ENCODE measurements at regions not wholly inside any gene's neighbourhood (a gene's known extent, or its start where the extent isn't known, plus 50 kb on each side); places are given as distances from the start of the nearest gene placed in this dataset.

GRCh38 chr5:89327608-89328007, 444.6 kb upstream of the MEF2C start:
- Histone ChIP-seq H4K20me1 (ENCODE audit: insufficient read depth, low read length) (no peaks in the 10 kb centered on the region), H3K27me3 (ENCODE audit: control insufficient read depth, insufficient read depth, low read length) (no peaks in the 10 kb centered on the region), H3K9me1 (ENCODE audit: insufficient read depth, low read length) (no peaks in the 10 kb centered on the region), H3K27ac (ENCODE audit: insufficient read depth, low read length) (no peak overlapping the region), H2BK20ac (ENCODE audit: low read depth, low read length) (no peak overlapping the region), H3K4ac (ENCODE audit: low read depth, low read length) (no peak overlapping the region), H3K36me3 (ENCODE audit: control insufficient read depth, insufficient read depth, low read length) (no peaks in the 10 kb centered on the region), H2AK9ac (replicated peaks; ENCODE audit: low read depth, low read length, poor library complexity) (no peak overlapping the region), H3K4me2 (ENCODE audit: low read depth, low read length) (no peak overlapping the region), H4K8ac (ENCODE audit: low read depth in 2 of 2, low read length in 2 of 2) (no peak overlapping the region), H3K79me1 (ENCODE audit: low read depth in 1 of 2, low read length in 2 of 2) (no peaks in the 10 kb centered on the region), H2BK15ac (ENCODE audit: low read depth, low read length) (no peak overlapping the region), H2BK120ac (ENCODE audit: low read depth, low read length) (no peak overlapping the region), H3K9me3 (ENCODE audit: control insufficient read depth, insufficient read depth, low read length) (no peaks in the 10 kb centered on the region), H4K91ac (ENCODE audit: insufficient read depth, low read depth, low read length) (no peak overlapping the region), H2BK5ac (ENCODE audit: low read depth, low read length, poor library complexity, severe bottlenecking) (no peak overlapping the region), H2AK5ac (ENCODE audit: low read depth, low read length) (no peak overlapping the region), H4K5ac (ENCODE audit: low read depth, low read length) (no peak overlapping the region), H3K4me1 (ENCODE audit: control insufficient read depth, insufficient read depth, low read length) (no peaks in the 10 kb centered on the region), H3K4me3 (ENCODE audit: insufficient read depth, low read depth, low read length) (no peak overlapping the region), H2AFZ (replicated peaks; ENCODE audit: low read length, poor library complexity) (no peak overlapping the region), H3K18ac (ENCODE audit: low read depth, low read length) (no peak overlapping the region), H3K9ac (ENCODE audit: low read depth, low read length) (no peak overlapping the region), H3K14ac (replicated peaks; ENCODE audit: low read depth, low read length) (no peak overlapping the region), H3K23ac (ENCODE audit: low read depth, low read length) (no peak overlapping the region), H3K56ac (ENCODE audit: extremely low read depth, insufficient read depth, low read length) (no peak overlapping the region)
- in situ Hi-C loops (cut with MboI; ENCODE audit: low sequenced_read_pairs) (no loop called here), dilution Hi-C loops (cut with HindIII; ENCODE audit: low sequenced_read_pairs, unreplicated experiment) (no loop called here), intact Hi-C loops (cut with micrococcal nuclease) (no loop called here)
- POLR2A ChIA-PET (ENCODE audit: unreplicated experiment), result no interaction called here
- CTCF ChIA-PET, result no interaction called here
- BruUV-seq (replicated peaks), result no TSS peak
- no peak for TF ChIP-seq MXI1 (IDR thresholded peaks at IDR 0.05; ENCODE audit: borderline replicate concordance, low read depth, low read length)
- no peak for TF ChIP-seq CTCF (conservative IDR thresholded peaks at IDR 0.05; ENCODE audit: low read depth, low read length)
- no peak for TF ChIP-seq RCOR1 (IDR thresholded peaks at IDR 0.05; ENCODE audit: insufficient replicate concordance, low read length)
- TF ChIP-seq FOS (IDR thresholded peaks at IDR 0.05; ENCODE audit: low read depth, low read length), result no peak
- TF ChIP-seq MAFK (IDR thresholded peaks at IDR 0.05; ENCODE audit: low read depth, low read length), result no peak
- no peak for TF ChIP-seq RAD21 (IDR thresholded peaks at IDR 0.05; ENCODE audit: low read length)
- TF ChIP-seq NFE2L2 (IDR thresholded peaks at IDR 0.05; ENCODE audit: low read depth, low read length), result no peak
- TF ChIP-seq MAZ (IDR thresholded peaks at IDR 0.05; ENCODE audit: borderline replicate concordance, low read depth, low read length), result no peak
- TF ChIP-seq USF2 (IDR thresholded peaks at IDR 0.05; ENCODE audit: low read depth, low read length), result no peak
- TF ChIP-seq SMC3 (IDR thresholded peaks at IDR 0.05; ENCODE audit: low read depth, low read length), result no peak
- TF ChIP-seq RFX5 (IDR thresholded peaks at IDR 0.05; ENCODE audit: low read depth, low read length), result no peak
- TF ChIP-seq ELK1 (IDR thresholded peaks at IDR 0.05; ENCODE audit: borderline replicate concordance, low read depth, low read length), result no peak
- TF ChIP-seq BHLHE40 (IDR thresholded peaks at IDR 0.05; ENCODE audit: low read depth, low read length), result no peak
- TF ChIP-seq CEBPB (IDR thresholded peaks at IDR 0.05; ENCODE audit: low read depth, low read length), result no peak
- no peak for TF ChIP-seq CHD1 (IDR thresholded peaks at IDR 0.05; ENCODE audit: low read depth, low read length)
- no peak for TF ChIP-seq POLR2A (IDR thresholded peaks at IDR 0.05; ENCODE audit: low read depth, low read length)
- WGBS, 2 experiments (ENCODE audit: extremely low coverage in 2 of 2, insufficient read length in 1 of 2), result no CpG with 5 or more reads among the region's 3 CpGs
- ATAC-seq (ENCODE audit: low read depth) (0 out of 2 replicates have a peak, but pooled peaks have one; percentile 24), DNase-seq (no peak)
